Transverse colon (tissue), 4 donors: ENCODE measurements at regions not wholly inside any gene's neighbourhood (a gene's known extent, or its start where the extent isn't known, plus 50 kb on each side); places are given as distances from the start of the nearest gene placed in this dataset.

ENCODE experiments used
- CTCF ChIP-seq, 5 experiments: fragments of 200-600 bp in 3 of 5; fragments of 450-650 bp in 2 of 5; sonication (generic) in 3 of 5; IDR thresholded peaks; 1 replicate in 2 of 5; 2 replicates in 3 of 5; pipeline ENCODE4 v1.5.1; 2016 to 2017; ENCODE audit warnings: antibody characterized with exemption in 5 of 5, inconsistent platforms in 3 of 5, mild to moderate bottlenecking in 2 of 5, moderate library complexity in 1 of 5
- EP300 ChIP-seq: sonication (generic); formaldehyde crosslinking; IDR thresholded peaks from one replicate; pipeline ENCODE4 v1.6.1; 2017; ENCODE audit warnings: antibody characterized with exemption, low read depth
- POLR2A ChIP-seq: fragments of 450-650 bp; IDR thresholded peaks from one replicate; pipeline ENCODE4 v1.6.1; 2016; ENCODE audit warnings: antibody characterized with exemption, mild to moderate bottlenecking, moderate library complexity
- POLR2AphosphoS5 ChIP-seq, 3 donors: sonication (generic); formaldehyde crosslinking; IDR thresholded peaks; one replicate each; pipeline ENCODE4 v1.6.1; 2016; ENCODE audit warnings: antibody characterized with exemption in 3 of 3

GRCh38 chr6:12635813-12636212, 80.8 kb upstream of the PHACTR1 start:
- TF ChIP-seq CTCF (IDR thresholded peaks at IDR 0.05): no peak
- no peak for TF ChIP-seq POLR2AphosphoS5 (IDR thresholded peaks at IDR 0.05)
- no peak for TF ChIP-seq POLR2A
- TF ChIP-seq EP300: no peak
